ENCODE measurements at regions not wholly inside any gene's neighbourhood (a gene's known extent, or its start where the extent isn't known, plus 50 kb on each side); places are given as distances from the start of the nearest gene placed in this dataset.

GRCh38 chr19:5214371-5214770 is 126.2 kb downstream of the PTPRS start:
- no peak for TF ChIP-seq CTCF (IDR thresholded peaks at IDR 0.05)
- no peak for TF ChIP-seq POLR2AphosphoS5 (IDR thresholded peaks at IDR 0.05)
- no peak for TF ChIP-seq POLR2A (IDR thresholded peaks at IDR 0.05)
